KMS-11 (cell line): ENCODE measurements at regions not wholly inside any gene's neighbourhood (a gene's known extent, or its start where the extent isn't known, plus 50 kb on each side); places are given as distances from the start of the nearest gene placed in this dataset.

Experiments
- H2AFZ ChIP-seq: fragments of 200-600 bp; sonication (generic); 2 replicates; pipeline ENCODE4 v1.6.1; 2016; ENCODE audit warnings: antibody characterized with exemption, mixed run types, low read depth
- H3K27ac ChIP-seq: fragments of 200-600 bp; sonication (generic); 2 replicates; pipeline ENCODE4 v1.6.1; 2016; ENCODE audit warnings: mild to moderate bottlenecking, mixed run types
- H3K27me3 ChIP-seq: fragments of 200-600 bp; sonication (generic); 2 replicates; pipeline ENCODE4 v1.6.1; 2017; ENCODE audit warnings: mild to moderate bottlenecking, low read depth, mixed run types, moderate library complexity; ENCODE audit not compliant: insufficient read depth
- H3K36me3 ChIP-seq: fragments of 200-600 bp; sonication (generic); 2 replicates; pipeline ENCODE4 v1.6.1; 2017; ENCODE audit warnings: mild to moderate bottlenecking, mixed run types; ENCODE audit not compliant: insufficient read depth
- H3K4me1 ChIP-seq: fragments of 200-600 bp; sonication (generic); 2 replicates; pipeline ENCODE4 v1.6.1; 2016; ENCODE audit warnings: mild to moderate bottlenecking, low read depth, mixed run types; ENCODE audit not compliant: poor library complexity, severe bottlenecking
- H3K4me2 ChIP-seq: fragments of 200-600 bp; sonication (generic); 2 replicates; pipeline ENCODE4 v1.7.0; 2016; ENCODE audit warnings: mild to moderate bottlenecking, mixed run types
- H3K4me3 ChIP-seq: fragments of 200-600 bp; sonication (generic); IDR thresholded peaks from 2 replicates; pipeline ENCODE4 v1.6.1; 2017; ENCODE audit warnings: low read depth, low read length, mixed read lengths; ENCODE audit not compliant: insufficient read depth
- H3K79me2 ChIP-seq: fragments of 200-600 bp; sonication (generic); 2 replicates; pipeline ENCODE4 v1.6.1; 2016; ENCODE audit warnings: low read depth, mixed run types; ENCODE audit not compliant: insufficient read depth
- H3K9ac ChIP-seq: fragments of 200-600 bp; sonication (generic); 2 replicates; pipeline ENCODE4 v1.6.1; 2016; ENCODE audit warnings: mild to moderate bottlenecking, mixed run types
- H4K20me1 ChIP-seq: fragments of 200-600 bp; sonication (generic); 2 replicates; pipeline ENCODE4 v1.6.1; 2016; ENCODE audit warnings: mild to moderate bottlenecking, mixed run types; ENCODE audit not compliant: insufficient read depth
- TF ChIP-seq, protein P1 (sequence below): fragments of 200-600 bp; sonication (generic); conservative IDR thresholded peaks from 2 replicates; pipeline ENCODE4 v1.6.1; 2017; ENCODE audit warnings: low read depth, mild to moderate bottlenecking, antibody characterized with exemption, low read length, moderate library complexity, mixed read lengths

GRCh38 chr16:51201604-51202003 lies 50.5 kb upstream of the SALL1 start:
- no peak overlapping the region for H3K4me3 ChIP-seq
- no peak overlapping the region for H3K9ac ChIP-seq
- TF ChIP-seq, protein P1, sequence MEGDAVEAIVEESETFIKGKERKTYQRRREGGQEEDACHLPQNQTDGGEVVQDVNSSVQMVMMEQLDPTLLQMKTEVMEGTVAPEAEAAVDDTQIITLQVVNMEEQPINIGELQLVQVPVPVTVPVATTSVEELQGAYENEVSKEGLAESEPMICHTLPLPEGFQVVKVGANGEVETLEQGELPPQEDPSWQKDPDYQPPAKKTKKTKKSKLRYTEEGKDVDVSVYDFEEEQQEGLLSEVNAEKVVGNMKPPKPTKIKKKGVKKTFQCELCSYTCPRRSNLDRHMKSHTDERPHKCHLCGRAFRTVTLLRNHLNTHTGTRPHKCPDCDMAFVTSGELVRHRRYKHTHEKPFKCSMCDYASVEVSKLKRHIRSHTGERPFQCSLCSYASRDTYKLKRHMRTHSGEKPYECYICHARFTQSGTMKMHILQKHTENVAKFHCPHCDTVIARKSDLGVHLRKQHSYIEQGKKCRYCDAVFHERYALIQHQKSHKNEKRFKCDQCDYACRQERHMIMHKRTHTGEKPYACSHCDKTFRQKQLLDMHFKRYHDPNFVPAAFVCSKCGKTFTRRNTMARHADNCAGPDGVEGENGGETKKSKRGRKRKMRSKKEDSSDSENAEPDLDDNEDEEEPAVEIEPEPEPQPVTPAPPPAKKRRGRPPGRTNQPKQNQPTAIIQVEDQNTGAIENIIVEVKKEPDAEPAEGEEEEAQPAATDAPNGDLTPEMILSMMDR, result 0 out of 2 replicates have a peak, but pooled peaks have one; percentile 21
- no peak overlapping the region for H2AFZ ChIP-seq
- no peak overlapping the region for H3K4me2 ChIP-seq
- H4K20me1 ChIP-seq, result no peaks in the 10 kb centered on the region
- no peaks in the 10 kb centered on the region for H3K79me2 ChIP-seq
- no peaks in the 10 kb centered on the region for H3K4me1 ChIP-seq
- H3K27ac ChIP-seq, result no peak overlapping the region
- no peaks in the 10 kb centered on the region for H3K36me3 ChIP-seq
- H3K27me3 ChIP-seq, result no peaks in the 10 kb centered on the region
